GM12891 (cell line): ENCODE measurements at regions not wholly inside any gene's neighbourhood (a gene's known extent, or its start where the extent isn't known, plus 50 kb on each side); places are given as distances from the start of the nearest gene placed in this dataset.

Source experiments
- POLR2A ChIP-seq: IDR thresholded peaks from 2 replicates; pipeline ENCODE4 v1.6.1; 2011; ENCODE audit warnings: low read depth, low read length, control low read depth
- POLR2AphosphoS5 ChIP-seq: IDR thresholded peaks from 2 replicates; pipeline ENCODE4 v1.6.1; 2011; ENCODE audit warnings: low read depth, low read length, control low read depth

DNA sequence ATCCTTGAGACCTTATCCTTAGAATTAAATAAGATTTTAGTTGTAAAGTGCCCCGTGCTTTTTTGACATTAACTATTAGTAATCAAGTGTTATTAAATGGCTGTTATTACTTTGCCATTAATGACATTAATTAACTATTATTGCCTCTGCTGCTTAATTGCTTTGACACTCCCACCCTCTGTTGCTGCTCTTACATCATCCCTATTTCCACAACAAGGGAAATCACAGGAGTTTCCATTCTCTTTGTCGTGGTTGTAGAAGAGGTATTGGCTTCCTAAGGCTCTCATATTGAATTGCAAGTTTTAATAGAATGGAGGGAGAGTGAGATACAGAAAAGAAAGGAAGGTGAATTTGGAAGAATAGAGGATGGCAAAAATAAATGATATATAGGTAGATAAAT, 545.8 kb downstream of the MMUT start:
- no peak for TF ChIP-seq POLR2A
- TF ChIP-seq POLR2AphosphoS5, result no peak
